ENCODE measurements at regions not wholly inside any gene's neighbourhood (a gene's known extent, or its start where the extent isn't known, plus 50 kb on each side); places are given as distances from the start of the nearest gene placed in this dataset.

GRCh38 chr13:34044660-34045080 is 226.7 kb downstream of the RFC3 start:
- Histone ChIP-seq H3K36me3 (ENCODE audit: control insufficient read depth in 2 of 2, extremely low read depth in 1 of 2, insufficient read depth in 2 of 2, low read length in 2 of 2) (no peaks in the 10 kb centered on the region), H3K79me2 (ENCODE audit: control insufficient read depth, insufficient read depth, low read length) (no peaks in the 10 kb centered on the region), H3K9me3 (replicated peaks; ENCODE audit: control insufficient read depth, insufficient read depth, low read length) (no peaks in the 10 kb centered on the region), H2AFZ (ENCODE audit: low read depth, low read length) (peak overlapping the region; percentile 21), H3K9ac (replicated peaks; ENCODE audit: extremely low read depth, insufficient read depth, low read length) (no peak overlapping the region), H3K27ac (ENCODE audit: insufficient read depth, low read depth, low read length) (peak overlapping the region; percentile 41), H3K4me1 (ENCODE audit: control insufficient read depth, extremely low read depth, insufficient read depth, low read length) (peaks cover 12% of the 10 kb centered on the region), H3K4me3 (replicated peaks in 1 of 3; ENCODE audit: insufficient read depth in 1 of 3, low read depth in 1 of 3, low read length in 3 of 3) (no peak overlapping the region), H4K20me1 (replicated peaks; ENCODE audit: control insufficient read depth, extremely low read depth, insufficient read depth, low read length) (no peaks in the 10 kb centered on the region), H3K27me3 (ENCODE audit: control insufficient read depth in 2 of 2, insufficient read depth in 2 of 2, low read length in 2 of 2) (no peaks in the 10 kb centered on the region), H3K4me2 (ENCODE audit: insufficient read depth, low read length) (no peak overlapping the region), H3K9me1 (replicated peaks; ENCODE audit: control insufficient read depth, extremely low read depth, insufficient read depth, low read length) (no peaks in the 10 kb centered on the region)
- intact Hi-C loops (cut with micrococcal nuclease) = loop anchor here (1.0 to 2.0 kb wide), 2 partner anchors 20 to 113 kb away; no protein-coding TSS in a partner anchor
- DNase-seq (ENCODE audit: low read depth, low spot score) = peak; percentile 64
- BruUV-seq (replicated peaks) = no TSS peak
- FAIRE-seq = peak; percentile 83
- dilution Hi-C loops (cut with MboI; ENCODE audit: extremely low pct_ligation_motif_present, low sequenced_read_pairs) = no loop called here
- no peak for TF ChIP-seq GATA2 (IDR thresholded peaks at IDR 0.05; ENCODE audit: insufficient read depth, insufficient read length, low read depth, low read length)
- TF ChIP-seq, protein P1, sequence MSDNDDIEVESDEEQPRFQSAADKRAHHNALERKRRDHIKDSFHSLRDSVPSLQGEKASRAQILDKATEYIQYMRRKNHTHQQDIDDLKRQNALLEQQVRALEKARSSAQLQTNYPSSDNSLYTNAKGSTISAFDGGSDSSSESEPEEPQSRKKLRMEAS (IDR thresholded peaks at IDR 0.05; ENCODE audit: insufficient read depth, insufficient read length) = no peak
- TF ChIP-seq, protein P2, sequence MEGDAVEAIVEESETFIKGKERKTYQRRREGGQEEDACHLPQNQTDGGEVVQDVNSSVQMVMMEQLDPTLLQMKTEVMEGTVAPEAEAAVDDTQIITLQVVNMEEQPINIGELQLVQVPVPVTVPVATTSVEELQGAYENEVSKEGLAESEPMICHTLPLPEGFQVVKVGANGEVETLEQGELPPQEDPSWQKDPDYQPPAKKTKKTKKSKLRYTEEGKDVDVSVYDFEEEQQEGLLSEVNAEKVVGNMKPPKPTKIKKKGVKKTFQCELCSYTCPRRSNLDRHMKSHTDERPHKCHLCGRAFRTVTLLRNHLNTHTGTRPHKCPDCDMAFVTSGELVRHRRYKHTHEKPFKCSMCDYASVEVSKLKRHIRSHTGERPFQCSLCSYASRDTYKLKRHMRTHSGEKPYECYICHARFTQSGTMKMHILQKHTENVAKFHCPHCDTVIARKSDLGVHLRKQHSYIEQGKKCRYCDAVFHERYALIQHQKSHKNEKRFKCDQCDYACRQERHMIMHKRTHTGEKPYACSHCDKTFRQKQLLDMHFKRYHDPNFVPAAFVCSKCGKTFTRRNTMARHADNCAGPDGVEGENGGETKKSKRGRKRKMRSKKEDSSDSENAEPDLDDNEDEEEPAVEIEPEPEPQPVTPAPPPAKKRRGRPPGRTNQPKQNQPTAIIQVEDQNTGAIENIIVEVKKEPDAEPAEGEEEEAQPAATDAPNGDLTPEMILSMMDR (IDR thresholded peaks at IDR 0.05; ENCODE audit: extremely low read depth in 1 of 2, insufficient read depth in 1 of 2, low read depth in 1 of 2, low read length in 2 of 2) = no peak
- TF ChIP-seq MYC (IDR thresholded peaks at IDR 0.05; ENCODE audit: low read depth, low read length) = no peak
- TF ChIP-seq POLR2AphosphoS5 (IDR thresholded peaks at IDR 0.05; ENCODE audit: insufficient read depth, low read depth, low read length) = no peak
- TF ChIP-seq POLR2A (IDR thresholded peaks at IDR 0.05; ENCODE audit: low read depth, low read length) = no peak
- TF ChIP-seq JUN (IDR thresholded peaks at IDR 0.05; ENCODE audit: borderline replicate concordance, insufficient read depth, insufficient read length, low read depth) = peak; percentile 69
- TF ChIP-seq EZH2 (IDR thresholded peaks at IDR 0.05; ENCODE audit: borderline replicate concordance, low read depth, low read length, severe bottlenecking) = no peak
- TF ChIP-seq FOS (IDR thresholded peaks at IDR 0.05; ENCODE audit: borderline replicate concordance, insufficient read depth, low read length) = peak; percentile 85
- POLR2A ChIA-PET = no interaction called here
- CTCF ChIA-PET = no interaction called here
